Dedifferentiated amniotic fluid mesenchymal stem cell (primary cell): ENCODE measurements at regions not wholly inside any gene's neighbourhood (a gene's known extent, or its start where the extent isn't known, plus 50 kb on each side); places are given as distances from the start of the nearest gene placed in this dataset.
A peak's percentile ranks its signal among the peaks of the same experiment; 100 is the strongest.

ENCODE experiments used
- DNase-seq: peaks from one replicate; pipeline ENCODE4 v3.0.0-alpha.2; 2016; ENCODE audit errors: extremely low spot score

- DNase-seq = no peak
Measured at GRCh38 chr6:81864124-81864523, 111.6 kb upstream of the TENT5A start.

- DNase-seq = no peak
Measured at GRCh38 chr6:81863123-81863522, 110.6 kb upstream of the TENT5A start.

- no peak for DNase-seq
Measured at GRCh38 chr6:81861281-81861680, 108.8 kb upstream of the TENT5A start.

- DNase-seq = no peak
Measured at GRCh38 chr6:81859884-81860283, 107.4 kb upstream of the TENT5A start.

GRCh38 chr6:81857812-81858211, 105.3 kb upstream of the TENT5A start:
- no peak for DNase-seq

- DNase-seq = no peak
Measured at GRCh38 chr6:81856872-81857271, 104.4 kb upstream of the TENT5A start.

GRCh38 chr6:81854474-81854873, 102.0 kb upstream of the TENT5A start:
- no peak for DNase-seq

GRCh38 chr6:81853975-81854374, 101.5 kb upstream of the TENT5A start:
- no peak for DNase-seq

- no peak for DNase-seq
Measured at GRCh38 chr6:81849248-81849647, 96.8 kb upstream of the TENT5A start.

- DNase-seq = no peak
Measured at GRCh38 chr6:81847866-81848265, 95.4 kb upstream of the TENT5A start.

- DNase-seq = no peak
Measured at GRCh38 chr6:81844686-81845085, 92.2 kb upstream of the TENT5A start.

GRCh38 chr6:81843302-81843701, 90.8 kb upstream of the TENT5A start:
- DNase-seq = no peak

GRCh38 chr6:81842254-81842653, 89.8 kb upstream of the TENT5A start:
- no peak for DNase-seq

GRCh38 chr6:81838724-81839426, 86.4 kb upstream of the TENT5A start:
- DNase-seq = no peak

GRCh38 chr6:81838031-81838430, 85.5 kb upstream of the TENT5A start:
- DNase-seq = no peak

GRCh38 chr6:81834141-81834681, 81.7 kb upstream of the TENT5A start:
- DNase-seq = peak; percentile 90

- no peak for DNase-seq
Measured at GRCh38 chr6:81832304-81832703, 79.8 kb upstream of the TENT5A start.

GRCh38 chr6:81831274-81831673, 78.8 kb upstream of the TENT5A start:
- no peak for DNase-seq

- DNase-seq = no peak
Measured at GRCh38 chr6:81826784-81827183, 74.3 kb upstream of the TENT5A start.

GRCh38 chr6:81822568-81822967, 70.1 kb upstream of the TENT5A start:
- DNase-seq = no peak

- DNase-seq = no peak
Measured at GRCh38 chr6:81821449-81821848, 69.0 kb upstream of the TENT5A start.

GRCh38 chr6:81820980-81821379, 68.5 kb upstream of the TENT5A start:
- no peak for DNase-seq

GRCh38 chr6:81820422-81820821, 67.9 kb upstream of the TENT5A start:
- no peak for DNase-seq

GRCh38 chr6:81819767-81820166, 67.3 kb upstream of the TENT5A start:
- no peak for DNase-seq
